CMK (cell line): ENCODE measurements at regions not wholly inside any gene's neighbourhood (a gene's known extent, or its start where the extent isn't known, plus 50 kb on each side); places are given as distances from the start of the nearest gene placed in this dataset.

Experiments
- DNase-seq: peaks from one replicate; pipeline ENCODE4 v3.0.0-alpha.2; 2010; ENCODE audit warnings: low read depth

GRCh38 chr2:128901572-128902391 is 583.1 kb upstream of the HS6ST1 start:
- no peak for DNase-seq

DNA sequence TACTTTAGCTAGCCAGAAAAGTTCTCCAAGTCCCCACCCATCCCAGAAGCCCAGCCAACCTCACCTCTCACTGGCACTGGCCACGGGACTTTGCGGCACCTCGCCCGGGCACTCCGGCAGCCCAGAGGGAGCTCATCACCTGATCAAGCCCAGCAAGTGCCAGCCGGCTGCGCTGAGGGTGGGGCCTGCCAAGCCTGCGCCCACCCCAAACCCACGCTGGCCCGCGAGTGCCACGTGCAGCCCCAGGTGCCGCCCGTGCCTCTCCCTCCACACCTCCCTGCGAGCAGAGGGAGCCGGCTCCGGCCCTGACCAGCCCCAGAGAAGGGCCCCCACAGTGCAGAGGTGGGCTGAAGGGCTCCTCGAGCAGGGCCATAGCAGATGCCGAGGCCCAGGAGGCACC is 585.0 kb upstream of the HS6ST1 start:
- no peak for DNase-seq

DNA sequence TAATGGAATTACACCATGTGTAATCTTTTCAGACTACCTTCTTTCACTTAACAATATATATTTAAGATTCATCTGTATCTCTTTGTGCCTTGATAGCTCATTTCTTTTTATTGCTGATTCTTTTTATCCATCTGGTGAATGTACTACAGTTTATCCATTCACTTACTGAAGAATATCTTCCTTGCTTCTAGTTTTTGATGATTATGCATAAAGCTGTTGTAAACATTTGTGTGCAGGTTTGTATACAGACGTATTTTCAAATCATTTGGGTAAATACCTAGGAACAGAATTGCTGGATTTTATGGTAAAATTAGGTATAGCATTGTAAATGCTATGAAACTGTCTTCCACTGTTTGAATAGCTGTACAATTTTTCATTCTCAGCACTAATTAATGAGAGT is 592.6 kb upstream of the HS6ST1 start:
- DNase-seq, result no peak

DNA sequence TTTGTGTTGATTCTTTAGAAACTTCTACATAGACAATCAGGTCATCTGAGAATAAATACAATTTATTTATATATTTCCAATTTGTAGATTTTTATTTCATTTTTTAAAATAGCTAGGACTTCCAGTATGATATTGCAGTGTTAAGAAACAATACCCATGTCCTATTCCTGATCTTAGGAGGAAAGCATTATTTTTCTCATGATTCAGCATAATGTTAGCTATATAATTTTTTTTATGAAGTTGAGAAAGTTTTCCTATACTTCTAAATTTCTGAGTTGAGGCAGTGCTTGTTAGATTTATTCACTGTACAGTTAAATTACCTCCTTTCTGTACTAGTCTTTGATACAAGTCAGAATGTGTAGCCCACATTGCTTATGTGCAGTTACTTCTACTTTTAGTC is 595.7 kb upstream of the HS6ST1 start:
- DNase-seq, result no peak

DNA sequence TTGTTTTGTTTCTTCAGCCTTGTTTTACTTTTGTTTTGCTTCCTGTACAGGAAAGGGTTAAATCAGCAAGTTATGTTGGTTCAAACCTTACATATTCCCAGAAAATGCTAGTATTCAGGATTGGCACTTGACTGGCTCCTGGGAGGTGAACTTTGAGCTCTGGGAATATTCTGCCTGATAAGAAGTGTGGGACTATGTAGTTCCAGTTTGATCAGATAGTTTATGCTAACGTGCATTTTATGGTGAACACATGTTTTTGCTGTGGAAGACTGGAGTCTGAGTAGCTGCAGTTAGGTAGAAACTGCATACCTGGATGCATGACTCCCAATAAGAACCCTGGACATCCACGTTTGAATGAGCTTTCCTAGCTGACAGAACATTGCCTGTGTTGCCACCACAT is 603.1 kb upstream of the HS6ST1 start:
- DNase-seq, result no peak

GRCh38 chr2:128922154-128922553 is 603.5 kb upstream of the HS6ST1 start:
- no peak for DNase-seq

- DNase-seq, result no peak
Measured at GRCh38 chr2:128925631-128926030, 607.0 kb upstream of the HS6ST1 start.

GRCh38 chr2:128930101-128930500 is 611.4 kb upstream of the HS6ST1 start:
- DNase-seq, result no peak

DNA sequence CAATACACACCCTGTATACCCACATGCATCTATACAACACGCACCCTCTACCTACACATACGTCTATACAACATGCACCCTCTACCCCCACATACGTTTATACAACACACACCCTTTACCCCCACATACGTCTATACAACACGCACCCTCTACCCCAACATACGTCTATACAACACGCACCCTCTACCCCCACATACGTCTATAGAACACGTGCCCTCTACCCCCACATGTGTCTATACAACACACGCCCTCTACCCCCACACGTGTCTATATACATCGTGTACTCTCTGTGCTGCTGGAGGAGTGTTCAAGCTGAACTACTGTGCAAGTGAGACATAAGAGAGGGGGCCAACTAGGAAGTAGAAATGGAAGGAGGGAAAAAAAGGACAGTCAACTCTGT is 621.7 kb upstream of the HS6ST1 start:
- DNase-seq, result no peak

DNA sequence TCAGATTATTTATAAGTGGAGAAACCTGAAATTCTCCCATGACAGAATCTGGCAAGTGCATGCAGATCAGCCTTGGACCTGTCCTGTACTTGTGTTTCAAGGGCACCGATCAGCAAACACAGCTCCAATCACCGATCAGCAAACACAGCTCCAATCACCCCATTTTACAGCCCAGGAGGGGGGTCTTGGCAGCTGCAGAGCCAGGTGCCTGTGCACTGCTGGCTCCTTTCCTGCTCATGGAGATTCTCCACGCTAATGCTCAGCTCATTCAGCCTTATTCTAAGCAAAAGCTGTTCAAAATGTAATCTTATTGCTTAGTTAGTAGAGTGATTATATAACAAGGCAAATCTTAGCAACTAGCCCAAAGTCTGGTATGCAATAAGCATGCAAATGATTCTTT is 623.1 kb upstream of the HS6ST1 start:
- DNase-seq, result no peak

DNA sequence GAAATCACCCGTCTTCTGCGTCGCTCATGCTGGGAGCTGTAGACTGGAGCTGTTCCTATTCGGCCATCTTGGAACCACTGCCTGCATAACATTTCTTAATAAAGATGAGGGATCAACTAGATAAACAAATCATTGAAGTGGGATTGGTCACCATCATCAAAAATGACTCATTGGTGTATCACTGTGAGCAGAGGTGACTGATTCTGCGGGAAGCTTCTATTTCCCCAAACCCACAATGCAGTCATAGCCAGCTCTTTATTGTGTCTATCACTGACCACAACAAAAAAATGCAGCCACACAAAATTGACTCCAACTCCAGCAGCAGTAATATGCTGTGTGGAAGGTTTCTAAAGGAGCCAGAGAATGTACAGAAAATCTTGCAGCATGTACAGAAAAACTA is 630.7 kb upstream of the HS6ST1 start:
- no peak for DNase-seq

DNA sequence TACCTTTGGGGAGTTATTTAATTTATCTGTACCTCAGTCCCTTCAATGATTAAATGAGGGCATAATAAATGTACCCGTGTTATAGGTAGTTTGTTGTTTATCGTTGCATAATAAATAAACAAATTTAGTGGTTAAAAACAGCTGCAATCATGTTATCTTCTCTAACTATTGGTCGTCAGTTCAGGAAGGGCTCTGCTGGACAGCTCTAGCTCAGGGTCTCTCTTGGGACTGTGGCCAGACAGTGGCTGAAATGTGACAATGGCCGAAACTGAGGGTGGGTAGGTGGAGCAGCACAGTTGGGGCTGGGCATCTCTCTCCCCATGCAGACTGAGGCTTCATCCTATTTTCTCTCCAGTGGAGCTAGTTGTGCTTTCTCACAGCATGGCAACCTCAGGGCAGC is 632.1 kb upstream of the HS6ST1 start:
- no peak for DNase-seq

DNA sequence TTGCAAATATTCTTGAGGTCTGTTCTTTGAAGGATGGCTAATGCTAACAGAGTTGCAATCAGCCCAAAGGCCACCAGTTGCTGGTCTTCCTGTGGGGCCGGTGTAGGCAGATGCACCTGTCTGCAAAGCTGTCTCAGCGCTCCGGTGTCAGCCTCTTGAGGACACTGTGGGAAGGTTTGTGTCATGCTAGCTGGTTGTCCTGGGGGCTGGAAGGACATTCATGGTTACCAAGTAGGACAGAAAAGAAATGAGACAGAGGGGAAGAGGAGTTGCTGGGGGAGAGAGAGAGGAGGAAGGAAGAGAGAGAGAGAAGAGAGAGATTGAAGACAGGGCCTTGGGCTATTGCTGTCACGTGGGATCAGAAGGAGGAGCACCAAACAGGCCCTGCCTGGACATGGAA is 639.6 kb upstream of the HS6ST1 start:
- no peak for DNase-seq

DNA sequence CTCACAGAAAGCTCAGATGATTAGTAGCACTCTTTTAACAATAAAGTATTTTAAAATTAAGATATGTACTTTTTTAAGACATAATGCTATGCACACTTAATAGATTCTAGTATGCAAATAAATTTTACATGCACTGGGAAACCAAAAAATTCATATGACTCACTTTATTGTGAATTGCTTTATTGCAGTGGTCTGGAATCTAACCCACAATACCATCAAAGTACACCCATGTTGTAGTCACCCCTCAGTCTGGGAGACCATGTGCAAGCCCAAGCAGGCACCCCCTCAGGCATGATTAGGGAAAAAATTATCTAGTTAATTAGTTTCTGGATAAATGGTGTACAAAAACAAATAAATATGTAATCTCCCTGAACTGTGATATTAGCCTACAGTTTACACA is 649.0 kb upstream of the HS6ST1 start:
- DNase-seq, result no peak

DNA sequence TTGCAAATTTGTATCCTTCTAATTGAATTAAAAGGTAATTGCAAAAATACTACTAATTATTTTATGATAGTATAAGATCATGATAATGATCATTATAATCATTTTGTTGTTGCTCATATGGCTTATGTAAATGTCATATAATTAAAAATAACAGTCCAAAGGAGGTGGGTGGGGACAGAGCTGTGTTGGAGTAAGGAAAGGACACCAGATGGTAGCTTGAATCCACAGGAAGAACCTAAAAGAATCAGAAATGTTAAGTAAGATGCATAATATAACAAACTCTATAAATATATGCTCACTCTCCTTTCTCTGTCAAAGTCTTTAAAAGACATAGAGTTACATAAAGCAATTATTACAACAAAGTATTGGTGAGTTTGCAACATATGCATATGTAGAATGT is 650.7 kb upstream of the HS6ST1 start:
- no peak for DNase-seq

DNA sequence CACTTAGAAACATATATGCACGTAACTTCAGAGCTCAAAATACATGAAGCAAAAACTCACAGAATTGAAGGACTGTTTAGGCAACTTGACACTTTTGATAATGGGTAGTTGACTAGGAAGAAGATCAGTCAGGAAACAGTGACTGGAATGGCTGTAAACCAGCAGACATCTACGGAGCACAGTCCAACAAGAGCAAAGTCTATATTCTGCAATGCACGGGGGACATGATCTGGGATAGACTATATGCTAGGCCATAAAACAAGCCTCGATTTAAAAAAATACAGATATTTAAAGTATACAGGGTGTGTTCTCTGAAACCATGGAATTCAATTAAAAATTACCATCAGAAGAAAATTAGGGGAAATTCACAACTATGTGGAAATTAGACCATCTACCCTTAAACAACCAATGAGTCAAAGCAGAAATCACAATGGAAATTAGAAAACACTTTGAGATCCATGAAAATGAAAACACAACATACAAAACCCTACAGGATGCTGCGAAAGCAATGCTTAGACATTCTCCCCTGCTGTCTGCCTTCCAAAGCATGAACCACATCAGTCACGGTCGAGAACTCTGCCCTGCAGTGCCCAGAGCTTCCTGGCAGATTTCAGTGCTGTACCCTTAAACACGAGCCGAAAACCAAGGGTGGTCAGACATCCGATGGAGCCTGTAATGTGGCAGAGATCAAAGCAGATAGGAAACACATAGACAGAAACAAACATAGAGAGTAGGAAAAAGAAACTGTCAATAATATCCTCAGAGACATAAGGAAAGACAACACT is 651.9 kb upstream of the HS6ST1 start:
- no peak for DNase-seq

DNA sequence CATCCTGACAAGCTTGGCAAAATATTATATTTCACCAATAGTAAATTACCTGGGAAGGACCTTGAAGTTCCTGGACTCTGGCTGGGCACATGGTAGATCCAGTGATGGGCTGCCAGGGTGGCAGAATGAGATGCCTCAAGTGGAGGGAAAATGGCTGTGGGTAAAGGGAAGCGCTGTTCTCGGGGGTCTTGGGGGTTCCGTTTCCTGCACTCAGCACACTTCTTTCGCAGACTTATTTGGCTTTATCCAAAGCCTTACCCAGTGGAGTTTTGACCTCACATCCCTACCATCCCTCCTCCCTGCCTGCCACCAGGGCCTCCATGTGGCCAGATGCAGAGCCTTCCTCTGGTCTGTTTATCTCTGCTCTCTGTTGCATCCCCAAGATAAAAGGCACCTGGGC is 654.9 kb upstream of the HS6ST1 start:
- no peak for DNase-seq

GRCh38 chr2:128978212-128978611 is 659.5 kb upstream of the HS6ST1 start:
- DNase-seq, result no peak

DNA sequence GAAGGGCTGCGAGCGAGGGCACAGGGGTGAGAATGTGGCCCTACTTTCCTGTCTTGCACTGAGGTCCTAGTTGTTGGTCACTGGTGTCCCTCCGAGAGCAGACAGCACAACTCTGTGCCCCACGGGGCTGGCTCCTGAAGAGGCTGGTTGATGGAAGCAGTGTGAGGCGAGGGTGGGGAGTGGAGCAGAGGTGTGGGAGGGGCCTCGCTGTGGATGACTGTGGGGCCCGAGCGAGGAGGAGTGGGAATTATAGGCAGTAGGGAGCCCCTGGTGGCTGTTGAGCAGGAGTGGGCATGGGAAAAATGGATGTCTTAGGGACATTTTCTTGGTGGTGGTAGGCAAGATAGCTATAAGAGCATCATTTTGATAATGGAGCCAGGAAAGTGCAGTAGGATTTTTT is 660.5 kb upstream of the HS6ST1 start:
- DNase-seq, result no peak

DNA sequence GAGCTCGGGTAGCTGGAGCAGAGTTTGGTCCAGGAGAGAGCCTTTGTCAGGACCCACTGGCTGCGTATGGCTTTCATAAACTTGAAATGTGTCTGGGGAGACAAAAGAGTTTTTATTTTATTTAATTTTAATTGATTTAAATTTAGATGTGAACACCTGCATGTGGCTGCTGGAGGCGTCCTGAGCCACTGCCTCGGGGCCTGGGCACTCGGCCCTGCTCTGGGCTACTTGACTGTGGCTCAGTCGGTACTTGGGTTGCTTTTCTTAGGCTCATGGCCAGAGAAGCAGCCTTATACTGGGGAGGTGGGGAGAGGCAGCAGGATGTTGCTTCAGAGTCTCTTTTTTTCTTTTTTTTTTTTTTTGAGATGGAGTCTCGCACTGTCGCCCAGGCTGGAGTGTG is 661.8 kb upstream of the HS6ST1 start:
- no peak for DNase-seq

DNA sequence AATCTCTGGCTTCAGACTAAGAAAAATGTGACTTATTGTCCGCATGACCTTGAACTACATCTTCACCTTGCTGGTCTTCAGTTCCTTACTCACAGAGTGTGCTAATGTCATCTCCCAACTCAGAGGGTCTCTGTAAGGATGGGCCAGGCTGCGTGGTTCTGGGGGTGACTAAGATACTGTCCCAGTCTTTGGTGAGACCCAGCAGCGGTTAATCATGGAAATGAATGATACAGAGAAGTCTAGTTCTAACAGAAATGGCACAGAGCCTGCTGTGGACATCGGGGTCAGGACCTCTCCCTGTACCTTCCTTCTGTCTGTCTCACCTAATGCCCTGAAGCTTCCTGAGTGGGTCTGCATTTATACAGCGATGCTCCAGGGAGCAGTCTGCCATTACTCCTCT is 662.7 kb upstream of the HS6ST1 start:
- DNase-seq, result no peak

- DNase-seq, result no peak
Measured at GRCh38 chr2:128982001-128982400, 663.3 kb upstream of the HS6ST1 start.

GRCh38 chr2:128982670-128983069 is 664.0 kb upstream of the HS6ST1 start:
- no peak for DNase-seq

GRCh38 chr2:128983094-128983493 is 664.4 kb upstream of the HS6ST1 start:
- no peak for DNase-seq
